ENCODE measurements at regions not wholly inside any gene's neighbourhood (a gene's known extent, or its start where the extent isn't known, plus 50 kb on each side); places are given as distances from the start of the nearest gene placed in this dataset.

DNA sequence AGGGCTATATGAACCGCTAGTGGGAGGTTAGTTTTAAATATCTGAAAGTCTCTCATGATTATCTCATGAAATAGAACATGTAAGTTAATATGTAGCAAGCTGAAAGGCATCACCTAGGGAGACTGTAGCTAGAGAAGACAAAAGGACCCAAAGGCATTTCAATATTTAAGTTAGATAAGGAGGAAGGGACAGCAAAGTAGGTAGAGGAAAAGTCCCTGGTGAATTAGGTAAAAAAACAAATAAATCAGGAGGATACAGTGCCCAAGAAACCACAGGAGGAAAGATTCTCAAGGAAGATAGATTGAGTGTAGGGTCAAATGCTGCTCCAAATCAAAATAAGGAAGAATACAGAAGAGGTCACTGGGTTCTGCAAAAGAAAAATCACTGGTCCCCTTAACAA lies 175.5 kb downstream of the GASK1B start:
- Histone ChIP-seq H3K27ac (ENCODE audit: low read length in 2 of 2) (no peak overlapping the region), H3K4me1 (ENCODE audit: control insufficient read depth in 2 of 2, insufficient read depth in 2 of 2, low read length in 2 of 2) (no peaks in the 10 kb centered on the region), H3K79me2 (ENCODE audit: control insufficient read depth, insufficient read depth, low read length) (no peaks in the 10 kb centered on the region), H4K20me1 (ENCODE audit: control insufficient read depth, insufficient read depth, low read length, poor library complexity, severe bottlenecking) (no peaks in the 10 kb centered on the region), H3K36me3 (replicated peaks in 1 of 2; ENCODE audit: control extremely low read depth in 1 of 2, control insufficient read depth in 1 of 2, extremely low read depth in 1 of 2, insufficient read depth in 2 of 2, low read length in 1 of 2) (no peaks in the 10 kb centered on the region), H3K9ac (ENCODE audit: low read length) (no peak overlapping the region), H3K4me2 (replicated peaks; ENCODE audit: low read depth, low read length, poor library complexity, severe bottlenecking) (no peak overlapping the region), H3K9me3 (ENCODE audit: control extremely low read depth in 1 of 3, control insufficient read depth in 2 of 3, insufficient read depth in 1 of 3, low read length in 2 of 3) (no peaks in the 10 kb centered on the region), H3K4me3 (ENCODE audit: control extremely low read depth in 1 of 5, extremely low read depth in 1 of 5, insufficient read depth in 1 of 5, low read depth in 2 of 5, low read length in 4 of 5) (no peak overlapping the region), H2AFZ (ENCODE audit: insufficient read depth, low read depth, low read length, poor library complexity, severe bottlenecking) (no peak overlapping the region), H3K27me3 (replicated peaks in 1 of 4; ENCODE audit: control extremely low read depth in 1 of 4, control insufficient read depth in 3 of 4, insufficient read depth in 4 of 4, low read length in 3 of 4) (no peaks in the 10 kb centered on the region)
- no peak for ATAC-seq (ENCODE audit: low read depth)
- no peaks in the 10 kb centered on the region for H3K9me3 Mint-ChIP-seq (ENCODE audit: insufficient read depth)
- no peak overlapping the region for H3K4me3 Mint-ChIP-seq
- POLR2A ChIA-PET, result no interaction called here
- no peak overlapping the region for H3K27ac Mint-ChIP-seq
- intact Hi-C loops (cut with micrococcal nuclease), result no loop called here
- CTCF ChIA-PET, result no interaction called here
- no peak for DNase-seq
- TF ChIP-seq EZH2 (IDR thresholded peaks at IDR 0.05; ENCODE audit: borderline replicate concordance, insufficient read depth, low read depth, low read length, poor library complexity, severe bottlenecking), result no peak
- TF ChIP-seq, protein P1, sequence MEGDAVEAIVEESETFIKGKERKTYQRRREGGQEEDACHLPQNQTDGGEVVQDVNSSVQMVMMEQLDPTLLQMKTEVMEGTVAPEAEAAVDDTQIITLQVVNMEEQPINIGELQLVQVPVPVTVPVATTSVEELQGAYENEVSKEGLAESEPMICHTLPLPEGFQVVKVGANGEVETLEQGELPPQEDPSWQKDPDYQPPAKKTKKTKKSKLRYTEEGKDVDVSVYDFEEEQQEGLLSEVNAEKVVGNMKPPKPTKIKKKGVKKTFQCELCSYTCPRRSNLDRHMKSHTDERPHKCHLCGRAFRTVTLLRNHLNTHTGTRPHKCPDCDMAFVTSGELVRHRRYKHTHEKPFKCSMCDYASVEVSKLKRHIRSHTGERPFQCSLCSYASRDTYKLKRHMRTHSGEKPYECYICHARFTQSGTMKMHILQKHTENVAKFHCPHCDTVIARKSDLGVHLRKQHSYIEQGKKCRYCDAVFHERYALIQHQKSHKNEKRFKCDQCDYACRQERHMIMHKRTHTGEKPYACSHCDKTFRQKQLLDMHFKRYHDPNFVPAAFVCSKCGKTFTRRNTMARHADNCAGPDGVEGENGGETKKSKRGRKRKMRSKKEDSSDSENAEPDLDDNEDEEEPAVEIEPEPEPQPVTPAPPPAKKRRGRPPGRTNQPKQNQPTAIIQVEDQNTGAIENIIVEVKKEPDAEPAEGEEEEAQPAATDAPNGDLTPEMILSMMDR (IDR thresholded peaks at IDR 0.05), result no peak
- WGBS (ENCODE audit: insufficient coverage), result no CpG with 5 or more reads among the region's 1 CpG
- no peaks in the 10 kb centered on the region for H3K27me3 Mint-ChIP-seq
- H3K4me1 Mint-ChIP-seq, result no peaks in the 10 kb centered on the region

DNA sequence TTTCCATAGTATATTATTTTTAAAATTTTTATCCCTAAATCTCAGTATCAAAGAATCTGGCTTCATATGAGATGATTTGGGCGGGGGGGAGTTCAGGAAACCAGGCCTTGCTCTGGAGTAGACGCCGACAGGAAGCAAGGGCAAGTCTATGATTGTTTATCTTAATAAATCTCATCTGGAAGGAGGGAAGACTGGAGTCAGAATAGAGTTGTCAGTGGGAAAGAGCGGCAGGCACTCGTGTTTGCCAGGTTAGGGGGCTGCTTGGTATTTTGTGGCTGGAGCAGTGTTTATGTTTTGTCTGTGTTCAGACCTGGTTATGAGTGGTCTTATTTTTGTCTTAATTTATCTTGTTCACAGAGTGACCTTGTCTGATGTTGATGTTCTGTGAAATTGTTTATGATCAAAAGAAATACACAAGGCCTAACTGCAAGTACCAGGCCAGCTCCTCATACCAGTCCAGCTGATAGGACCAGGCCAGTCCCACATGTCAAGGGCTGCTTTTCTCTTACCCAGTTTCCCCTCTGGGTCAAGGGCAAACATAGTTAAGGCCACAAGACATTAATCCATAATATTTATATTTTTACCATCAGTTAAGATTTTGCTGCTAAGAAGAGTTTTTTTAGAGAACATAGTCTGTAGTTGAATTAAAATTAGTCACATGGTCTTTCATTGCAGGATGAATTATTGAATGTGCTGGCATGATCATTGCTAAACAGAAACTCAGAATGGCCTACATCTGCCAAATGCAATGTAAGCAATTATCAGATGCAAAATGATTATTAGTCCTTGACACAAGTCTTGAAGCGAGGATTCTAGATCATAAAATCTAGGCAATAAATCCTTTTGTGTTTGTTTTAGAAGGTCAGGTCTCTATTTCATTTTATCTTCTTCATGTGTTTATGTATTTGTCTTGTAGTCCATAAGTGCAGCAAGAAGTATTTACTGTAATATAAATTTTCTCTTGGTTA lies 176.5 kb downstream of the GASK1B start:
- no peaks in the 10 kb centered on the region for H3K9me3 Mint-ChIP-seq (ENCODE audit: insufficient read depth)
- 41% methylated on average over 5 of the region's 6 CpGs for WGBS (ENCODE audit: insufficient coverage)
- H3K4me1 Mint-ChIP-seq, result no peaks in the 10 kb centered on the region
- no peak overlapping the region for H2AFZ ChIP-seq (ENCODE audit: insufficient read depth, low read depth, low read length, poor library complexity, severe bottlenecking)
- H3K4me2 ChIP-seq (replicated peaks; ENCODE audit: low read depth, low read length, poor library complexity, severe bottlenecking), result no peak overlapping the region
- H3K79me2 ChIP-seq (ENCODE audit: control insufficient read depth, insufficient read depth, low read length), result no peaks in the 10 kb centered on the region
- H3K4me3 ChIP-seq (ENCODE audit: control extremely low read depth in 1 of 5, extremely low read depth in 1 of 5, insufficient read depth in 1 of 5, low read depth in 2 of 5, low read length in 4 of 5), result no peak overlapping the region
- no peaks in the 10 kb centered on the region for H3K27me3 Mint-ChIP-seq
- ATAC-seq (ENCODE audit: low read depth) (no peak), DNase-seq (no peak)
- no peaks in the 10 kb centered on the region for H3K36me3 ChIP-seq (replicated peaks in 1 of 2; ENCODE audit: control extremely low read depth in 1 of 2, control insufficient read depth in 1 of 2, extremely low read depth in 1 of 2, insufficient read depth in 2 of 2, low read length in 1 of 2)
- no peak overlapping the region for H3K27ac ChIP-seq (ENCODE audit: low read length in 2 of 2)
- no peak overlapping the region for H3K9ac ChIP-seq (ENCODE audit: low read length)
- H3K4me3 Mint-ChIP-seq, result no peak overlapping the region
- intact Hi-C loops (cut with micrococcal nuclease), result no loop called here
- POLR2A ChIA-PET, result no interaction called here
- no peaks in the 10 kb centered on the region for H3K4me1 ChIP-seq (ENCODE audit: control insufficient read depth in 2 of 2, insufficient read depth in 2 of 2, low read length in 2 of 2)
- H3K9me3 ChIP-seq (ENCODE audit: control extremely low read depth in 1 of 3, control insufficient read depth in 2 of 3, insufficient read depth in 1 of 3, low read length in 2 of 3), result no peaks in the 10 kb centered on the region
- TF ChIP-seq, protein P1 (IDR thresholded peaks at IDR 0.05), result no peak
- CTCF ChIA-PET, result no interaction called here
- H3K27me3 ChIP-seq (replicated peaks in 1 of 4; ENCODE audit: control extremely low read depth in 1 of 4, control insufficient read depth in 3 of 4, insufficient read depth in 4 of 4, low read length in 3 of 4), result no peaks in the 10 kb centered on the region
- no peak overlapping the region for H3K27ac Mint-ChIP-seq
- no peaks in the 10 kb centered on the region for H4K20me1 ChIP-seq (ENCODE audit: control insufficient read depth, insufficient read depth, low read length, poor library complexity, severe bottlenecking)

All from B cell (primary cell).